ENCODE measurements at regions not wholly inside any gene's neighbourhood (a gene's known extent, or its start where the extent isn't known, plus 50 kb on each side); places are given as distances from the start of the nearest gene placed in this dataset.
A peak's percentile ranks its signal among the peaks of the same experiment; 100 is the strongest.

DNA sequence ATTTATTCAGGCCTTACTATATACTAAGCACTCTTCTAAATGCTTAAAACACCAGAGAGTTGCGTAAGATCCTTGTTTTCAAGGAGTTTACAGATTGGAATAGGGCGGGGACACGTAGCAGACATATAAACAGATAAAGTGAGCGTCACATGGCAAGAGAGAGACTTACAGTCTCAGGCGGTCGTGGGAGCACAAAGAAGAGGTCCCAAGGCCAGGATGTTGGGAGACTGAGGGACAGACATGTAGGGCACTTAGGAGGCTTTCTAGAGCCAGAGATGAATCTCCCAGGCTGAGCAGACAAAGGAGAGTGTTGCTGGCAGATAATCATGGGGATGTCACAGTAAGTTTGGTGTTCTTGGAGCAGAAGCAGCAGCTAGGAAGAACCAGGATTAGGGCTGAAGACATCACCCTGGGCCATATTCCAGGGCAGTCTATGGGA is 119.1 kb upstream of the ANKFN1 start:
- no peaks in the 10 kb centered on the region for H3K27me3 ChIP-seq (ENCODE audit: control insufficient read depth in 1 of 2, insufficient read depth in 2 of 2, low read length in 2 of 2)
- no peak overlapping the region for H3K4me3 ChIP-seq (ENCODE audit: low read length in 2 of 2)
- H3K9me3 ChIP-seq (ENCODE audit: control insufficient read depth in 2 of 2, low read length in 2 of 2): no peaks in the 10 kb centered on the region
- H3K4me1 ChIP-seq (ENCODE audit: control insufficient read depth, insufficient read depth, low read length): peaks cover 15% of the 10 kb centered on the region
- H3K27ac ChIP-seq (ENCODE audit: low read length): no peak overlapping the region
- H3K9ac ChIP-seq (ENCODE audit: low read length in 2 of 2): no peak overlapping the region
- no peaks in the 10 kb centered on the region for H3K36me3 ChIP-seq (ENCODE audit: control insufficient read depth in 2 of 2, insufficient read depth in 2 of 2, low read length in 2 of 2)

DNA sequence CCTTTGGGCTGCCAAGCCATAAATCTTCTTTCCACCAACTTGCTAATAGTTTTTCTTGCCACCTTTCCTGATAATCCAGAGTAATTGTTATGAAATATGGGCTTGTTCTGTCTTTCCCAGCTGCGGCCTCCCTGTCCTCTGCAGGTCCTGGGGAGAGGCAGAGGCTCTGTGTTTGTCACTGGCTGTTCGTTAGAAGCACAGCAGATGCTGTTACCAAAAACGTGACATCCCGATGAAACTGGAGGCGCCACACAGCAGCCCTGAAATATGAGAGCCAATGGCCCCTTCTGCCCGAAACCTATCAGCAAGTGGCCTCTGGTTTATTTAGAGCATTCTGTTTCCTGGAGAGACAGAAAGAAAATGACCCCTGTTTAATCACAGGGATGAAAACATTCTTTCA is 115.1 kb upstream of the ANKFN1 start:
- Histone ChIP-seq H3K4me1 (ENCODE audit: control insufficient read depth, insufficient read depth, low read length) (no peaks in the 10 kb centered on the region), H3K27me3 (ENCODE audit: control insufficient read depth in 1 of 2, insufficient read depth in 2 of 2, low read length in 2 of 2) (no peaks in the 10 kb centered on the region), H3K27ac (ENCODE audit: low read length) (no peak overlapping the region), H3K9me3 (ENCODE audit: control insufficient read depth in 2 of 2, low read length in 2 of 2) (no peaks in the 10 kb centered on the region), H3K4me3 (ENCODE audit: low read length in 2 of 2) (no peak overlapping the region), H3K36me3 (ENCODE audit: control insufficient read depth in 2 of 2, insufficient read depth in 2 of 2, low read length in 2 of 2) (no peaks in the 10 kb centered on the region), H3K9ac (ENCODE audit: low read length in 2 of 2) (no peak overlapping the region)

- Histone ChIP-seq H3K4me1 (ENCODE audit: control insufficient read depth, insufficient read depth, low read length) (no peaks in the 10 kb centered on the region), H3K9me3 (ENCODE audit: control insufficient read depth in 2 of 2, low read length in 2 of 2) (no peaks in the 10 kb centered on the region), H3K27ac (ENCODE audit: low read length) (no peak overlapping the region), H3K4me3 (ENCODE audit: low read length in 2 of 2) (peak overlapping the region; percentile 16 to 24), H3K36me3 (ENCODE audit: control insufficient read depth in 2 of 2, insufficient read depth in 2 of 2, low read length in 2 of 2) (no peaks in the 10 kb centered on the region), H3K27me3 (ENCODE audit: control insufficient read depth in 1 of 2, insufficient read depth in 2 of 2, low read length in 2 of 2) (no peaks in the 10 kb centered on the region), H3K9ac (ENCODE audit: low read length in 2 of 2) (no peak overlapping the region)
Measured at GRCh38 chr17:56045872-56046271, 107.4 kb upstream of the ANKFN1 start.

GRCh38 chr17:56047331-56047730 is 105.9 kb upstream of the ANKFN1 start:
- Histone ChIP-seq H3K27me3 (ENCODE audit: control insufficient read depth in 1 of 2, insufficient read depth in 2 of 2, low read length in 2 of 2) (no peaks in the 10 kb centered on the region), H3K9ac (ENCODE audit: low read length in 2 of 2) (no peak overlapping the region), H3K36me3 (ENCODE audit: control insufficient read depth in 2 of 2, insufficient read depth in 2 of 2, low read length in 2 of 2) (no peaks in the 10 kb centered on the region)

GRCh38 chr17:56057869-56058268 is 95.4 kb upstream of the ANKFN1 start:
- no peaks in the 10 kb centered on the region for H3K27me3 ChIP-seq (ENCODE audit: control insufficient read depth in 1 of 2, insufficient read depth in 2 of 2, low read length in 2 of 2)
- no peak overlapping the region for H3K4me3 ChIP-seq (ENCODE audit: low read length in 2 of 2)
- H3K36me3 ChIP-seq (ENCODE audit: control insufficient read depth in 2 of 2, insufficient read depth in 2 of 2, low read length in 2 of 2): no peaks in the 10 kb centered on the region
- H3K9me3 ChIP-seq (ENCODE audit: control insufficient read depth in 2 of 2, low read length in 2 of 2): no peaks in the 10 kb centered on the region
- H3K9ac ChIP-seq (ENCODE audit: low read length in 2 of 2): no peak overlapping the region
- no peaks in the 10 kb centered on the region for H3K4me1 ChIP-seq (ENCODE audit: control insufficient read depth, insufficient read depth, low read length)
- no peak overlapping the region for H3K27ac ChIP-seq (ENCODE audit: low read length)

More at GRCh38 chr17:56047331-56047730, 105.9 kb upstream of the ANKFN1 start:
- Histone ChIP-seq H3K9me3 (ENCODE audit: control insufficient read depth in 2 of 2, low read length in 2 of 2) (no peaks in the 10 kb centered on the region), H3K4me1 (ENCODE audit: control insufficient read depth, insufficient read depth, low read length) (no peaks in the 10 kb centered on the region), H3K27ac (ENCODE audit: low read length) (no peak overlapping the region), H3K4me3 (ENCODE audit: low read length in 2 of 2) (no peak overlapping the region)

- no peaks in the 10 kb centered on the region for H3K9me3 ChIP-seq (ENCODE audit: control insufficient read depth in 2 of 2, low read length in 2 of 2)
Measured at GRCh38 chr17:56064506-56064905, 88.8 kb upstream of the ANKFN1 start.

GRCh38 chr17:56074361-56074890 is 78.8 kb upstream of the ANKFN1 start:
- Histone ChIP-seq H3K27me3 (ENCODE audit: control insufficient read depth in 1 of 2, insufficient read depth in 2 of 2, low read length in 2 of 2) (no peaks in the 10 kb centered on the region), H3K36me3 (ENCODE audit: control insufficient read depth in 2 of 2, insufficient read depth in 2 of 2, low read length in 2 of 2) (no peaks in the 10 kb centered on the region), H3K27ac (ENCODE audit: low read length) (no peak overlapping the region), H3K9ac (ENCODE audit: low read length in 2 of 2) (no peak overlapping the region), H3K4me1 (ENCODE audit: control insufficient read depth, insufficient read depth, low read length) (no peaks in the 10 kb centered on the region), H3K9me3 (ENCODE audit: control insufficient read depth in 2 of 2, low read length in 2 of 2) (peaks cover 0 to 9% of the 10 kb centered on the region in 2 donors), H3K4me3 (ENCODE audit: low read length in 2 of 2) (no peak overlapping the region)

More at GRCh38 chr17:56064506-56064905, 88.8 kb upstream of the ANKFN1 start:
- H3K4me3 ChIP-seq (ENCODE audit: low read length in 2 of 2): no peak overlapping the region
- H3K27ac ChIP-seq (ENCODE audit: low read length): no peak overlapping the region
- H3K27me3 ChIP-seq (ENCODE audit: control insufficient read depth in 1 of 2, insufficient read depth in 2 of 2, low read length in 2 of 2): no peaks in the 10 kb centered on the region
- H3K36me3 ChIP-seq (ENCODE audit: control insufficient read depth in 2 of 2, insufficient read depth in 2 of 2, low read length in 2 of 2): no peaks in the 10 kb centered on the region
- no peak overlapping the region for H3K9ac ChIP-seq (ENCODE audit: low read length in 2 of 2)
- no peaks in the 10 kb centered on the region for H3K4me1 ChIP-seq (ENCODE audit: control insufficient read depth, insufficient read depth, low read length)

DNA sequence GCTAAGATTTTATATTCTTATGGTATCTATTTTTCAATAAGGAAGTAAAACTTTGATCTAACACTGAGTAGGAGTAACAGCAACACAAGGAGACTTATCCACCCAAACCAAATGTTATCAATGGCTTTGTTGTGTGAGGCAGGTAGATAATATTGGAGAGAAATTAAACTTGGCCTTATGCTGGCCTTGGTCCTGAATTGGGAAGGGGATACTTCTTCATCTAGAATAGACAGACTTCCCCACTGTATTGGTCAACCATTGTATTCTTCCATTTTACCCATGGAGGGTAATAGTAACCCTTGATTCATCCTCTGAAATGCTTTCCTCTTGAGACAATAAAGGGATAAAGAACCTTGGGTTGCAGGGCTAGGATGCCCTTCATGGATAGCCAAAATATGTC is 76.3 kb upstream of the ANKFN1 start:
- no peak overlapping the region for H3K9ac ChIP-seq (ENCODE audit: low read length in 2 of 2)
- no peaks in the 10 kb centered on the region for H3K4me1 ChIP-seq (ENCODE audit: control insufficient read depth, insufficient read depth, low read length)

GRCh38 chr17:56083475-56083874 is 69.8 kb upstream of the ANKFN1 start:
- no peak overlapping the region for H3K4me3 ChIP-seq (ENCODE audit: low read length in 2 of 2)
- H3K27ac ChIP-seq (ENCODE audit: low read length): no peak overlapping the region

More for the DNA sequence above, 76.3 kb upstream of the ANKFN1 start:
- H3K27me3 ChIP-seq (ENCODE audit: control insufficient read depth in 1 of 2, insufficient read depth in 2 of 2, low read length in 2 of 2): no peaks in the 10 kb centered on the region
- no peak overlapping the region for H3K27ac ChIP-seq (ENCODE audit: low read length)
- no peaks in the 10 kb centered on the region for H3K36me3 ChIP-seq (ENCODE audit: control insufficient read depth in 2 of 2, insufficient read depth in 2 of 2, low read length in 2 of 2)
- H3K9me3 ChIP-seq (ENCODE audit: control insufficient read depth in 2 of 2, low read length in 2 of 2): peaks cover 0 to 9% of the 10 kb centered on the region in 2 donors
- H3K4me3 ChIP-seq (ENCODE audit: low read length in 2 of 2): no peak overlapping the region

GRCh38 chr17:56085576-56086267 is 67.6 kb upstream of the ANKFN1 start:
- no peaks in the 10 kb centered on the region for H3K27me3 ChIP-seq (ENCODE audit: control insufficient read depth in 1 of 2, insufficient read depth in 2 of 2, low read length in 2 of 2)
- H3K36me3 ChIP-seq (ENCODE audit: control insufficient read depth in 2 of 2, insufficient read depth in 2 of 2, low read length in 2 of 2): no peaks in the 10 kb centered on the region
- no peak overlapping the region for H3K9ac ChIP-seq (ENCODE audit: low read length in 2 of 2)
- no peaks in the 10 kb centered on the region for H3K9me3 ChIP-seq (ENCODE audit: control insufficient read depth in 2 of 2, low read length in 2 of 2)
- no peak overlapping the region for H3K27ac ChIP-seq (ENCODE audit: low read length)
- H3K4me1 ChIP-seq (ENCODE audit: control insufficient read depth, insufficient read depth, low read length): no peaks in the 10 kb centered on the region
- H3K4me3 ChIP-seq (ENCODE audit: low read length in 2 of 2): no peak overlapping the region

More at GRCh38 chr17:56083475-56083874, 69.8 kb upstream of the ANKFN1 start:
- Histone ChIP-seq H3K4me1 (ENCODE audit: control insufficient read depth, insufficient read depth, low read length) (no peaks in the 10 kb centered on the region), H3K9ac (ENCODE audit: low read length in 2 of 2) (no peak overlapping the region), H3K36me3 (ENCODE audit: control insufficient read depth in 2 of 2, insufficient read depth in 2 of 2, low read length in 2 of 2) (no peaks in the 10 kb centered on the region), H3K9me3 (ENCODE audit: control insufficient read depth in 2 of 2, low read length in 2 of 2) (no peaks in the 10 kb centered on the region), H3K27me3 (ENCODE audit: control insufficient read depth in 1 of 2, insufficient read depth in 2 of 2, low read length in 2 of 2) (no peaks in the 10 kb centered on the region)

GRCh38 chr17:56087199-56087598 is 66.1 kb upstream of the ANKFN1 start:
- no peak overlapping the region for H3K9ac ChIP-seq (ENCODE audit: low read length in 2 of 2)
- H3K27me3 ChIP-seq (ENCODE audit: control insufficient read depth in 1 of 2, insufficient read depth in 2 of 2, low read length in 2 of 2): no peaks in the 10 kb centered on the region

More at GRCh38 chr17:56087199-56087598, 66.1 kb upstream of the ANKFN1 start:
- Histone ChIP-seq H3K9me3 (ENCODE audit: control insufficient read depth in 2 of 2, low read length in 2 of 2) (no peaks in the 10 kb centered on the region), H3K4me1 (ENCODE audit: control insufficient read depth, insufficient read depth, low read length) (no peaks in the 10 kb centered on the region), H3K27ac (ENCODE audit: low read length) (no peak overlapping the region), H3K36me3 (ENCODE audit: control insufficient read depth in 2 of 2, insufficient read depth in 2 of 2, low read length in 2 of 2) (no peaks in the 10 kb centered on the region), H3K4me3 (ENCODE audit: low read length in 2 of 2) (no peak overlapping the region)

Measured in stomach smooth muscle (tissue), 2 donors.